GM12878 (cell line): ENCODE measurements at regions not wholly inside any gene's neighbourhood (a gene's known extent, or its start where the extent isn't known, plus 50 kb on each side); places are given as distances from the start of the nearest gene placed in this dataset.

Experiments
- ATAC-seq: fragments of 200-7000 bp; cut with Tn5 transposase; 3 replicates; pipeline ENCODE4 v1.9.1; 2020; ENCODE audit warnings: mild to moderate bottlenecking, moderate library complexity
- BruUV-seq: library from RNA; stranded (reverse); fragments of 400-500 nt; replicated peaks from 2 replicates; lab custom pipeline; 2021; lab: Mats Ljungman, UMichigan
- CTCF ChIA-PET: fragments of 300-600 bp; sonication (Branson Sonifier 250); formaldehyde crosslinking; extraction: SDS; loops from one replicate; lab custom pipeline; 2021; ENCODE audit warnings: inconsistent platforms; lab: Yijun Ruan, JAX
- POLR2A ChIA-PET: fragments of 350-600 bp; formaldehyde crosslinking; extraction: SDS; loops from one replicate; lab custom pipeline; 2021; ENCODE audit warnings: inconsistent platforms; lab: Charles Lee
- RAD21 ChIA-PET: fragments of 300-600 bp; sonication (Branson Sonifier 250); formaldehyde crosslinking; loops from one replicate; lab custom pipeline; 2023; ENCODE audit warnings: antibody characterized with exemption; ENCODE audit not compliant: unreplicated experiment; lab: Charles Lee
- SMC1A ChIA-PET: fragments of 300-600 bp; sonication (Branson Sonifier 250); formaldehyde crosslinking; loops from one replicate; lab custom pipeline; 2023; ENCODE audit not compliant: unreplicated experiment, uncharacterized antibody; lab: Charles Lee
- DNase-seq: peaks from one replicate; pipeline ENCODE4 v3.0.0-alpha.2; 2011; ENCODE audit warnings: low read depth, low spot score
- FAIRE-seq: peaks from 3 replicates; lab custom pipeline; 2011; peaks lifted over from hg19 to GRCh38; lab: Jason Lieb, UNC
- H2AFZ ChIP-seq: 2 replicates; pipeline ENCODE4 v1.6.0; 2011; ENCODE audit warnings: low read depth, low read length, control low read depth; ENCODE audit not compliant: control insufficient read depth
- H3K27ac ChIP-seq: 2 replicates; pipeline ENCODE4 v1.5.1; 2011; ENCODE audit warnings: control low read depth; ENCODE audit not compliant: control insufficient read depth, insufficient read depth
- H3K27me3 ChIP-seq, 2 experiments: replicated peaks in 1 of 2; 2 replicates each; pipeline versions ENCODE4 v1.6.0 to v1.6.1; 2011; ENCODE audit warnings: low read length in 1 of 2; ENCODE audit not compliant: control insufficient read depth in 2 of 2, insufficient read depth in 2 of 2
- H3K36me3 ChIP-seq, 2 experiments: 2 replicates each; pipeline ENCODE4 v1.5.1; 2011; ENCODE audit warnings: low read length in 1 of 2; ENCODE audit not compliant: control insufficient read depth in 2 of 2, insufficient read depth in 2 of 2
- H3K4me1 ChIP-seq: 2 replicates; pipeline ENCODE4 v1.6.1; 2011; ENCODE audit warnings: mild to moderate bottlenecking, low read length, moderate library complexity, mixed read lengths; ENCODE audit not compliant: control insufficient read depth, insufficient read depth
- H3K4me2 ChIP-seq: 2 replicates; pipeline ENCODE4 v1.6.0; 2011; ENCODE audit warnings: control low read depth; ENCODE audit not compliant: control insufficient read depth, insufficient read depth
- H3K4me3 ChIP-seq: fragments of 200-600 bp; sonication (generic); 2 replicates; pipeline ENCODE4 v1.5.1; 2016
- H3K79me2 ChIP-seq: 2 replicates; pipeline ENCODE4 v1.6.0; 2011; ENCODE audit warnings: low read length; ENCODE audit not compliant: control insufficient read depth, insufficient read depth
- H3K9ac ChIP-seq: 2 replicates; pipeline ENCODE4 v1.8.0; 2011; ENCODE audit warnings: low read length, control low read depth, mixed read lengths; ENCODE audit not compliant: control insufficient read depth, insufficient read depth
- H3K9me3 ChIP-seq: replicated peaks from 3 replicates; pipeline ENCODE4 v1.5.1; 2011; ENCODE audit warnings: mild to moderate bottlenecking, low read length; ENCODE audit not compliant: control insufficient read depth, insufficient read depth
- H4K20me1 ChIP-seq: 2 replicates; pipeline ENCODE4 v1.6.0; 2011; ENCODE audit not compliant: control insufficient read depth, insufficient read depth
- CREM ChIP-seq: IDR thresholded peaks from 2 replicates; pipeline ENCODE4 v1.6.1; 2014; ENCODE audit warnings: antibody characterized with exemption, low read depth
- ESRRA ChIP-seq: IDR thresholded peaks from 2 replicates; pipeline ENCODE4 v1.6.1; 2012; ENCODE audit warnings: mild to moderate bottlenecking, low read length, improper control_type of control experiment
- FOS ChIP-seq: IDR thresholded peaks from 3 replicates; pipeline ENCODE4 v1.6.1; 2011; ENCODE audit warnings: borderline replicate concordance; ENCODE audit not compliant: insufficient read length; ENCODE audit errors: extremely low read depth
- FOXM1 ChIP-seq: IDR thresholded peaks from 2 replicates; pipeline ENCODE4 v1.6.1; 2012; ENCODE audit warnings: low read depth, mild to moderate bottlenecking, inconsistent platforms, low read length, moderate library complexity
- POU2F2 ChIP-seq: IDR thresholded peaks from 3 replicates; pipeline ENCODE4 v1.6.1; 2011; ENCODE audit warnings: low read depth, mild to moderate bottlenecking, low read length, borderline replicate concordance
- SRF ChIP-seq, 2 experiments: IDR thresholded peaks; 2 replicates each; pipeline ENCODE4 v1.6.1; 2011; ENCODE audit warnings: low read depth in 2 of 2, low read length in 2 of 2, mild to moderate bottlenecking in 1 of 2, moderate library complexity in 1 of 2
- SUZ12 ChIP-seq: fragments of 200-600 bp; sonication (generic); IDR thresholded peaks from one replicate; pipeline ENCODE4 v1.6.1; 2018; ENCODE audit warnings: antibody characterized with exemption, mild to moderate bottlenecking; ENCODE audit not compliant: unreplicated experiment
- TAF1 ChIP-seq: IDR thresholded peaks from 2 replicates; pipeline ENCODE4 v1.6.1; 2011; ENCODE audit warnings: mild to moderate bottlenecking, low read depth, low read length, borderline replicate concordance
- WGBS: methylation state at CpG from one replicate; pipeline ENCODE4 v1.1.6; 2016; ENCODE audit warnings: low lambda C conversion rate; ENCODE audit not compliant: insufficient replicate concordance, insufficient coverage; ENCODE audit errors: missing lambda C conversion rate; 5-methylcytosine and 5-hydroxymethylcytosine counted together
- in situ Hi-C: fragments of 300-500 bp; cut with MboI; formaldehyde crosslinking; loops from 9 replicates; pipeline ENCODE4 v1.14.3; 2018; ENCODE audit warnings: mixed read lengths
- intact Hi-C: fragments of 100-400 bp; cut with micrococcal nuclease; formaldehyde crosslinking; loops from one replicate; pipeline ENCODE4 v1.14.2; 2022; ENCODE audit not compliant: unreplicated experiment
- TF ChIP-seq, protein P1 (sequence below): IDR thresholded peaks from 2 replicates; pipeline ENCODE4 v1.6.1; 2012; ENCODE audit warnings: low read length, inconsistent platforms
- TF ChIP-seq, protein P2 (sequence below): IDR thresholded peaks from 2 replicates; pipeline ENCODE4 v1.6.1; 2012; ENCODE audit warnings: low read depth, low read length, improper control_type of control experiment
- TF ChIP-seq, protein P3 (sequence below): fragments of 450-650 bp; IDR thresholded peaks from 2 replicates; pipeline ENCODE4 v1.6.1; 2018; ENCODE audit warnings: mild to moderate bottlenecking, low read depth, moderate library complexity; ENCODE audit not compliant: partially characterized antibody
- TF ChIP-seq, protein P4 (sequence below): fragments of 450-650 bp; IDR thresholded peaks from 2 replicates; pipeline ENCODE4 v1.6.1; 2014; ENCODE audit warnings: mild to moderate bottlenecking

DNA sequence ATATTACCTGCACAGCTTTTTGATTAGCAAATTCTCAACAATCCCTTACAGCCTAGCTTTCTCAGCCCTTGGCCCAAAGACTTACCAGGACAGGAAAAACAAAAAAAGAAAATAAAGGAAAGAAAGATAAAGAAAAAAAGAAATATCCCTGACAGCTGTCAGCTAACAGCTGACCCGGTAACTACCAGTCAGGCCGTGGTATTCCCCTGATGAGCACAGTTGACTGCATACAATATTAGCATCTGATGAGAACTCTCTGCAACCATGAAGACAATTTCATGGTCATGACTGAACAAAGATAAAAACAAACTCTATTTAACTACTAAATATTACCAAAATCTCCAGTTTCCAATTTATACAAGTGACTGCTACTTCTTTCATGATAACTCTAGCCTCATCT, 798.8 kb downstream of the PLA2G4A start:
- no peak for DNase-seq
- H3K4me1 ChIP-seq = no peaks in the 10 kb centered on the region
- RAD21 ChIA-PET = no interaction called here
- H3K4me3 ChIP-seq = no peak overlapping the region
- TF ChIP-seq FOXM1 = no peak
- TF ChIP-seq, protein P1, sequence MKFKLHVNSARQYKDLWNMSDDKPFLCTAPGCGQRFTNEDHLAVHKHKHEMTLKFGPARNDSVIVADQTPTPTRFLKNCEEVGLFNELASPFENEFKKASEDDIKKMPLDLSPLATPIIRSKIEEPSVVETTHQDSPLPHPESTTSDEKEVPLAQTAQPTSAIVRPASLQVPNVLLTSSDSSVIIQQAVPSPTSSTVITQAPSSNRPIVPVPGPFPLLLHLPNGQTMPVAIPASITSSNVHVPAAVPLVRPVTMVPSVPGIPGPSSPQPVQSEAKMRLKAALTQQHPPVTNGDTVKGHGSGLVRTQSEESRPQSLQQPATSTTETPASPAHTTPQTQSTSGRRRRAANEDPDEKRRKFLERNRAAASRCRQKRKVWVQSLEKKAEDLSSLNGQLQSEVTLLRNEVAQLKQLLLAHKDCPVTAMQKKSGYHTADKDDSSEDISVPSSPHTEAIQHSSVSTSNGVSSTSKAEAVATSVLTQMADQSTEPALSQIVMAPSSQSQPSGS = no peak
- TF ChIP-seq, protein P2, sequence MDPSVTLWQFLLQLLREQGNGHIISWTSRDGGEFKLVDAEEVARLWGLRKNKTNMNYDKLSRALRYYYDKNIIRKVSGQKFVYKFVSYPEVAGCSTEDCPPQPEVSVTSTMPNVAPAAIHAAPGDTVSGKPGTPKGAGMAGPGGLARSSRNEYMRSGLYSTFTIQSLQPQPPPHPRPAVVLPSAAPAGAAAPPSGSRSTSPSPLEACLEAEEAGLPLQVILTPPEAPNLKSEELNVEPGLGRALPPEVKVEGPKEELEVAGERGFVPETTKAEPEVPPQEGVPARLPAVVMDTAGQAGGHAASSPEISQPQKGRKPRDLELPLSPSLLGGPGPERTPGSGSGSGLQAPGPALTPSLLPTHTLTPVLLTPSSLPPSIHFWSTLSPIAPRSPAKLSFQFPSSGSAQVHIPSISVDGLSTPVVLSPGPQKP = no peak
- TF ChIP-seq, all 136 proteins: peak for 0
- Histone ChIP-seq H3K4me2 (no peak overlapping the region), H3K79me2 (no peaks in the 10 kb centered on the region), H2AFZ (no peak overlapping the region), H4K20me1 (no peaks in the 10 kb centered on the region), H3K27ac (no peak overlapping the region), H3K9me3 (no peaks in the 10 kb centered on the region; the same call in 2 of the 3 replicates), H3K36me3 (no peaks in the 10 kb centered on the region), H3K9ac (no peak overlapping the region), H3K27me3 (no peaks in the 10 kb centered on the region)
- POLR2A ChIA-PET = no interaction called here
- CTCF ChIA-PET = no interaction called here
- WGBS = 81% methylated on average over 2 of the region's 2 CpGs
- intact Hi-C loops = no loop called here
- in situ Hi-C loops = no loop called here
- SMC1A ChIA-PET = interaction anchor here (1.7 kb wide), 1 partner anchor 9 kb away, joined by 3 read pairs; no protein-coding TSS in a partner anchor
- FAIRE-seq (no peak), ATAC-seq (no peak)
- BruUV-seq = no TSS peak

DNA sequence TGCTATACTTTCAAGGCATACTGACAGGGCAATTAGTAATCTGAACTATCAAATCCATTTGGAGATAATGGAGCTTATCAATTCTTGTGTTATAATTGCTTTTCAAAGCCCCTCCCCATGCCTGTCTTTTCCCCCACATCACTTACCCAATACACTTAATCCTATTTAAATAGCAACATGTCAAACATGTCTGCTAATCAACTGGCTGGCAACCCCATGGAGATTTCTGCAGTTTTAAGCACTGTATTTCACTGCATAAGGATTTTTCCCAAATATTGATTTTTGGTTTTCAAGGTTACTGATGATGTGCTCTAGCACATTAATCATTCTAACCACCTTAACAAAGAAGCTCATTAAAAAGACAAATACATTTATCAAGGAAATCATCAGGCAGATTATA, 800.3 kb downstream of the PLA2G4A start:
- Histone ChIP-seq H3K9ac (no peak overlapping the region), H3K27me3 (no peaks in the 10 kb centered on the region), H3K4me1 (no peaks in the 10 kb centered on the region), H2AFZ (no peak overlapping the region), H3K4me3 (no peak overlapping the region), H3K27ac (no peak overlapping the region), H4K20me1 (no peaks in the 10 kb centered on the region), H3K79me2 (no peaks in the 10 kb centered on the region), H3K4me2 (no peak overlapping the region), H3K36me3 (no peaks in the 10 kb centered on the region), H3K9me3 (no peaks in the 10 kb centered on the region; the same call in 2 of the 3 replicates)
- intact Hi-C loops (no loop called here), in situ Hi-C loops (no loop called here)
- TF ChIP-seq, protein P3, sequence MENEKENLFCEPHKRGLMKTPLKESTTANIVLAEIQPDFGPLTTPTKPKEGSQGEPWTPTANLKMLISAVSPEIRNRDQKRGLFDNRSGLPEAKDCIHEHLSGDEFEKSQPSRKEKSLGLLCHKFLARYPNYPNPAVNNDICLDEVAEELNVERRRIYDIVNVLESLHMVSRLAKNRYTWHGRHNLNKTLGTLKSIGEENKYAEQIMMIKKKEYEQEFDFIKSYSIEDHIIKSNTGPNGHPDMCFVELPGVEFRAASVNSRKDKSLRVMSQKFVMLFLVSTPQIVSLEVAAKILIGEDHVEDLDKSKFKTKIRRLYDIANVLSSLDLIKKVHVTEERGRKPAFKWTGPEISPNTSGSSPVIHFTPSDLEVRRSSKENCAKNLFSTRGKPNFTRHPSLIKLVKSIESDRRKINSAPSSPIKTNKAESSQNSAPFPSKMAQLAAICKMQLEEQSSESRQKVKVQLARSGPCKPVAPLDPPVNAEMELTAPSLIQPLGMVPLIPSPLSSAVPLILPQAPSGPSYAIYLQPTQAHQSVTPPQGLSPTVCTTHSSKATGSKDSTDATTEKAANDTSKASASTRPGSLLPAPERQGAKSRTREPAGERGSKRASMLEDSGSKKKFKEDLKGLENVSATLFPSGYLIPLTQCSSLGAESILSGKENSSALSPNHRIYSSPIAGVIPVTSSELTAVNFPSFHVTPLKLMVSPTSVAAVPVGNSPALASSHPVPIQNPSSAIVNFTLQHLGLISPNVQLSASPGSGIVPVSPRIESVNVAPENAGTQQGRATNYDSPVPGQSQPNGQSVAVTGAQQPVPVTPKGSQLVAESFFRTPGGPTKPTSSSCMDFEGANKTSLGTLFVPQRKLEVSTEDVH = no peak
- TF ChIP-seq SRF (IDR thresholded peaks at IDR 0.05; ENCODE audit: low read depth in 2 of 2, low read length in 2 of 2) (no peak), TAF1 (no peak), ESRRA (no peak), FOS (no peak), CREM (no peak), SUZ12 (no peak), POU2F2 (no peak)
- TF ChIP-seq, protein P4, sequence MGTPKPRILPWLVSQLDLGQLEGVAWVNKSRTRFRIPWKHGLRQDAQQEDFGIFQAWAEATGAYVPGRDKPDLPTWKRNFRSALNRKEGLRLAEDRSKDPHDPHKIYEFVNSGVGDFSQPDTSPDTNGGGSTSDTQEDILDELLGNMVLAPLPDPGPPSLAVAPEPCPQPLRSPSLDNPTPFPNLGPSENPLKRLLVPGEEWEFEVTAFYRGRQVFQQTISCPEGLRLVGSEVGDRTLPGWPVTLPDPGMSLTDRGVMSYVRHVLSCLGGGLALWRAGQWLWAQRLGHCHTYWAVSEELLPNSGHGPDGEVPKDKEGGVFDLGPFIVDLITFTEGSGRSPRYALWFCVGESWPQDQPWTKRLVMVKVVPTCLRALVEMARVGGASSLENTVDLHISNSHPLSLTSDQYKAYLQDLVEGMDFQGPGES = no peak
- RAD21 ChIA-PET = no interaction called here
- BruUV-seq = no TSS peak
- FAIRE-seq (no peak), ATAC-seq (no peak), DNase-seq (no peak)
- CTCF ChIA-PET = interaction anchor here (1.5 kb wide), 1 partner anchor 13 kb away, joined by 4 read pairs; no protein-coding TSS in a partner anchor
- POLR2A ChIA-PET = no interaction called here
- SMC1A ChIA-PET = no interaction called here
